Osteocyte (in vitro differentiated cells): ENCODE measurements at regions not wholly inside any gene's neighbourhood (a gene's known extent, or its start where the extent isn't known, plus 50 kb on each side); places are given as distances from the start of the nearest gene placed in this dataset.

ENCODE experiments used
- DNase-seq: peaks from one replicate; pipeline ENCODE4 v3.0.0; 2021; ENCODE audit warnings: mixed read lengths; ENCODE audit not compliant: unreplicated experiment; ENCODE audit errors: extremely low spot score
- H3K27ac Mint-ChIP-seq: one replicate; pipeline ENCODE4 v1.8.0; 2021; ENCODE audit warnings: mild to moderate bottlenecking, mixed read lengths; ENCODE audit not compliant: unreplicated experiment
- H3K27me3 Mint-ChIP-seq: one replicate; pipeline ENCODE4 v1.8.0; 2021; ENCODE audit warnings: mixed read lengths; ENCODE audit not compliant: unreplicated experiment
- H3K36me3 Mint-ChIP-seq: one replicate; pipeline ENCODE4 v1.8.0; 2021; ENCODE audit warnings: mixed read lengths; ENCODE audit not compliant: unreplicated experiment
- H3K4me1 Mint-ChIP-seq: one replicate; pipeline ENCODE4 v1.8.0; 2021; ENCODE audit warnings: mixed read lengths; ENCODE audit not compliant: unreplicated experiment
- H3K4me3 Mint-ChIP-seq: one replicate; pipeline ENCODE4 v1.8.0; 2021; ENCODE audit warnings: mild to moderate bottlenecking, moderate library complexity, mixed read lengths; ENCODE audit not compliant: unreplicated experiment
- H3K9me3 Mint-ChIP-seq: one replicate; pipeline ENCODE4 v1.8.0; 2021; ENCODE audit warnings: mixed read lengths; ENCODE audit not compliant: unreplicated experiment
- CTCF ChIP-seq: fragments of 200-600 bp; sonication (generic); IDR thresholded peaks from 2 replicates; pipeline ENCODE4 v1.5.0; 2021; ENCODE audit warnings: antibody characterized with exemption, mild to moderate bottlenecking, moderate library complexity

- H3K4me3 Mint-ChIP-seq, result no peak overlapping the region
- no peaks in the 10 kb centered on the region for H3K4me1 Mint-ChIP-seq
- H3K9me3 Mint-ChIP-seq, result no peaks in the 10 kb centered on the region
- no peak for DNase-seq
- H3K36me3 Mint-ChIP-seq, result no peaks in the 10 kb centered on the region
- TF ChIP-seq CTCF, result no peak
- no peak overlapping the region for H3K27ac Mint-ChIP-seq
- H3K27me3 Mint-ChIP-seq, result peaks cover 9% of the 10 kb centered on the region
These were observed 89.3 kb upstream of the IL12B start for GRCh38 chr5:159419576-159419975.

GRCh38 chr5:159420940-159421339 lies 90.7 kb upstream of the IL12B start:
- DNase-seq, result no peak
- no peak for TF ChIP-seq CTCF
- Mint-ChIP-seq H3K36me3 (no peaks in the 10 kb centered on the region), H3K9me3 (no peaks in the 10 kb centered on the region), H3K4me3 (no peak overlapping the region), H3K27ac (no peak overlapping the region), H3K4me1 (no peaks in the 10 kb centered on the region), H3K27me3 (peaks cover 21% of the 10 kb centered on the region)

DNA sequence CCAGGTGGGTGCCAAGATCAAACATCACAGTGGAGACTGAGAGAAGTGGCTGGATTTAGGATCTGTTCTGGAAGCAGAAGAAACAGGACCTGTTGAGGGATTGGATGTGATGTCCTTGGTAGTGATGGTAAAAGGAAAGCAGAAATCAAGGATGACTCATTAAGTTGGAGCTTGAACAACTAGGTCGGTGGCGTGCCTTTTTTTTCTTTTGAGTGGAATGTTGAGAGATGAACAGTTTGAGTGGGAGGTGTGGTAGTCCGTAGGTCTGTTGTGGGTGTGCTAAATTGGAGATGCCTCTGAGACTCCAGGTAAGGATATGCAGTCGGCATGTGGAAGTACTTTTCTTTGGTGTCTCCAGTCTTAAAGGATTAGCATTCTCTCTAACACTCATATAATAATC lies 92.1 kb upstream of the IL12B start:
- no peak for DNase-seq
- Mint-ChIP-seq H3K4me3 (no peak overlapping the region), H3K36me3 (no peaks in the 10 kb centered on the region)

DNA sequence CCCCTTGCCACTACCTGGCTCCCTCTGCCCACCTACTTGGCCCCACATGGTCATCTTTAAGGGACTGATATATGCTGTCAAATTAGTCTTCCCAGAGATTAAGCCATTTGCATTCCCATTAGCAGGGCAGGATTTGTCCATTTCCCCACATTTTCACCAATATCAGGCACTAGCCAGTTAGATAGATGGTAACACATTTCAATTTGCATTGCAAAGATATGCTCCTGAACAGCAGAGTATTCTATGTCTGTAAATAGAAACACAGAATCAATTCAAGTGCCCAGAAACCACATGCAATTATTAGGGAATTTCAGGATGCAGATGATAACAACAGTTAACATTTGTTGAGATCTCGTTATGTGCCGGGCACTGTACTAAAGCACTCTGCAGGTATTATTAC lies 92.6 kb upstream of the IL12B start:
- Mint-ChIP-seq H3K27ac (no peak overlapping the region), H3K27me3 (peaks cover 29% of the 10 kb centered on the region), H3K9me3 (no peaks in the 10 kb centered on the region), H3K36me3 (no peaks in the 10 kb centered on the region), H3K4me3 (no peak overlapping the region), H3K4me1 (no peaks in the 10 kb centered on the region)
- no peak for DNase-seq
- no peak for TF ChIP-seq CTCF

More for the DNA sequence above, 92.1 kb upstream of the IL12B start:
- TF ChIP-seq CTCF, result no peak
- Mint-ChIP-seq H3K4me1 (no peaks in the 10 kb centered on the region), H3K9me3 (no peaks in the 10 kb centered on the region), H3K27me3 (peaks cover 26% of the 10 kb centered on the region), H3K27ac (no peak overlapping the region)

DNA sequence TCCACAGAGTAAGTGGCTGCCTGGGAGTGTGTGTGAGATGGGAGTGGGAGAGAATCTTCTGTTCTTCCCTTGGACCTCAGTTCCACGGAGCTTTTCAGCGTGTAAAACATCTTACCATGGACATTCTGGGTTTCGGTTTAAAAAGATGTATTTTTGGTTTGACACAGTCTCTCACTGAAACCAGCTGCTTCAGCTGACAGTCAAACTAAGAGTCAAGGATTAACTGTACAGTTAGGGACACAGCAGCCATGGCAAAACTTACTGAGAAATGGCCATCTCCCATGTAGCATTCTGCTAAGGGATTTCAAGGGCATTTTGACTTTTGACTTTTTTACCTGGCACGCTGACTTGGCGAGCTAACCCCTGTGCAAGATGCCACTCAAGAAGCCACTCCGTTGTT lies 93.8 kb upstream of the IL12B start:
- DNase-seq, result no peak
- Mint-ChIP-seq H3K9me3 (no peaks in the 10 kb centered on the region), H3K27me3 (peaks cover 37% of the 10 kb centered on the region), H3K36me3 (no peaks in the 10 kb centered on the region), H3K4me1 (no peaks in the 10 kb centered on the region), H3K27ac (no peak overlapping the region), H3K4me3 (no peak overlapping the region)
- TF ChIP-seq CTCF, result no peak
